GM10266 (cell line): ENCODE measurements at regions not wholly inside any gene's neighbourhood (a gene's known extent, or its start where the extent isn't known, plus 50 kb on each side); places are given as distances from the start of the nearest gene placed in this dataset.
"Not testable (repeated sequence)": the region's sequence is repeated elsewhere in the genome, so short reads cannot be mapped to it uniquely, and the experiment has no call there.

Experiments
- DNase-seq: peaks from one replicate; pipeline ENCODE4 v3.0.0; 2012; ENCODE audit errors: extremely low spot score
- TF ChIP-seq, protein P1 (sequence below): IDR thresholded peaks from 2 replicates; pipeline ENCODE4 v1.5.1; 2012; ENCODE audit warnings: mild to moderate bottlenecking, low read depth; ENCODE audit not compliant: control insufficient read depth, insufficient read depth; ENCODE audit errors: missing control alignments

DNA sequence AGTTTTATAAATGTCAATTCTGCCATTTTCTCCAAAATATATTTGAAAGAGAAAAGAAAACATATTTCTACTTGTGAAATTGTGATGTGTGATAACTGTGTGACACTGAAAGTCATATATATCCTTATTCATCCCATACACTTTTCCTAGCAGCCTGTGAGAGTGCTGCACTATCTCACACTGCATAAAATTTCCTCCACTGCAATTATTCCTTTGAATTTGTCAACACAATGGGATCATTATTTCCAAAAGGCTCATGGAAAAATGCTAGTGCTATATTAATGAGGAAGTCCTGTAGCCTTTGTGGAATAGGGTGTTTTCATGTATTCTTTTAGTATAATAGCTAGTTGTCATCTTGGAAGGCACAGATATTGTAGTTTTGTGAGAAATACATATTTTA, 504.1 kb downstream of the RPL10L start:
- TF ChIP-seq, protein P1, sequence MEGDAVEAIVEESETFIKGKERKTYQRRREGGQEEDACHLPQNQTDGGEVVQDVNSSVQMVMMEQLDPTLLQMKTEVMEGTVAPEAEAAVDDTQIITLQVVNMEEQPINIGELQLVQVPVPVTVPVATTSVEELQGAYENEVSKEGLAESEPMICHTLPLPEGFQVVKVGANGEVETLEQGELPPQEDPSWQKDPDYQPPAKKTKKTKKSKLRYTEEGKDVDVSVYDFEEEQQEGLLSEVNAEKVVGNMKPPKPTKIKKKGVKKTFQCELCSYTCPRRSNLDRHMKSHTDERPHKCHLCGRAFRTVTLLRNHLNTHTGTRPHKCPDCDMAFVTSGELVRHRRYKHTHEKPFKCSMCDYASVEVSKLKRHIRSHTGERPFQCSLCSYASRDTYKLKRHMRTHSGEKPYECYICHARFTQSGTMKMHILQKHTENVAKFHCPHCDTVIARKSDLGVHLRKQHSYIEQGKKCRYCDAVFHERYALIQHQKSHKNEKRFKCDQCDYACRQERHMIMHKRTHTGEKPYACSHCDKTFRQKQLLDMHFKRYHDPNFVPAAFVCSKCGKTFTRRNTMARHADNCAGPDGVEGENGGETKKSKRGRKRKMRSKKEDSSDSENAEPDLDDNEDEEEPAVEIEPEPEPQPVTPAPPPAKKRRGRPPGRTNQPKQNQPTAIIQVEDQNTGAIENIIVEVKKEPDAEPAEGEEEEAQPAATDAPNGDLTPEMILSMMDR: no peak
- DNase-seq: no peak

DNA sequence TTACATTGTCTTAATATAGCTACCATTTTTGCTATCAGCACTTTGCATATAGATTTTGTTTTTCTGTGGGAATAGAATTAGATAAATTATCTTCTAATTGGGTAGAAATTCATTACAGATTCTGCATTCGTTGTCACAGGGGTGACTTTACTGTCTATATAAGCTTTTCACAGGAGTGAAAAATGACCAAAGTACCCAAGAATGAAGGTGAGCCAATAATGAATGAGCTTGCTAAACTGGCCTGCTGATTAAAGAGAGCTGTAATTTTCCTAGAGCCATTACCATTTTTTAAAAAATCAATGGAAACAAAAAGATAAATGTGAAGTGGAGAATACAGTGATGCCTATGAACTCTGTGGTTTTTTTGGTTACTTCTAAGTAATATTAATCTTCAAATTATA, 504.6 kb downstream of the RPL10L start:
- TF ChIP-seq, protein P1: no peak
- no peak for DNase-seq

DNA sequence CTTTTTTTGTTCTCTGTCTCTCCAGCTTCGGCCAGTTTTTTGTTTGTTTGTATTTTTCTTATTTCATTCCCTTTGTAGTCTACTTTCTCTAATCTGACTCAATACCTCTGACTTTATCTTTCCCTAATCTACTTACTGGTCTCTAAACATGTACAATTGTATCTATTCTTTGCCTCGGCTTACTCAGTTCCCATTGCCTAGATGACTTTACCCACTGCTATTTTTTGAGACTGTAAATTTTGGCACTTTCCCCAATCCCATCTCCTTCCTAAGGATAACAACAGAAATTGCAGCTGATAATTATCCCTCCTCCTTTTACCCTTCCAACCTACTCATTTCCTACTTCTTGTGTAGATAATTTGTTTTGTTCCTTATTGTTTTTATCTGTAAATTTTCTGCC, 511.1 kb downstream of the RPL10L start:
- no peak for DNase-seq
- TF ChIP-seq, protein P1: no peak

DNA sequence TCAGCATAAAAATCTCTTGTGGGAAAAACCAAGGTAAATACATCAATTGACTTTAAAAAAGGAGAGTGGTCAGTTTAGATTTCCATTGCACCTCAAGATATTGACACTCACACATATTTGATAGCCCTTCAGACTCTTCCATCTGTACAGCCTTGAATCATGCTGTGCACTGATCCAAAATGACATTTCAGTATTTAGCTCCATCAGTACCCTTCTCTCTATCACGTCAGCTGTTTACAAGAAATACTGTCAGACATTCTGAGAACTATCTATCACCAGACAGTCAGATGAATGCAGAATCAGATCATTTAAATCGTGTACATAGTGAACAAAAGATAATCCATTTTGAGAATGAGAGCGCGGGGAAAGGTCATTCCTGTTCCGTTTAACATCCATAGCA, 511.9 kb downstream of the RPL10L start:
- DNase-seq: no peak
- TF ChIP-seq, protein P1: no peak

DNA sequence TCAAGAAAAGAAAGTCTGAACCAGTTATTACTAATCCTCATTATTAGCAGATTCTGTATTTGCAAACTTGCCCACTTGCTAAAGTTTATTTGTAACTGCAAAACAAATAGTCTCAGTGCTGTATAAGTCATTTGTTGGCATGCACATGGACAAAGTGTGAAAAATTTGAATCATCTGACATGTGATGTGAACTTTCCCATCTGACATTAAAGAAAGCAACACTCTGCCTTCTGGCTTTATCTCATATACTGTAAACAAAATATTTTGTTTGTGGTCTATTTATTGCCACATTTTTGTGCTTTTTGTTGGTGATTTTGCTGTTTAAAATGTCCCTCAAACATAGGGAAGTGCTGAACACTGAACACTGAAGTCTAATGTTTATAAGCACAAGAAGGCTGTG, 513.8 kb downstream of the RPL10L start:
- TF ChIP-seq, protein P1: no peak
- DNase-seq: no peak

DNA sequence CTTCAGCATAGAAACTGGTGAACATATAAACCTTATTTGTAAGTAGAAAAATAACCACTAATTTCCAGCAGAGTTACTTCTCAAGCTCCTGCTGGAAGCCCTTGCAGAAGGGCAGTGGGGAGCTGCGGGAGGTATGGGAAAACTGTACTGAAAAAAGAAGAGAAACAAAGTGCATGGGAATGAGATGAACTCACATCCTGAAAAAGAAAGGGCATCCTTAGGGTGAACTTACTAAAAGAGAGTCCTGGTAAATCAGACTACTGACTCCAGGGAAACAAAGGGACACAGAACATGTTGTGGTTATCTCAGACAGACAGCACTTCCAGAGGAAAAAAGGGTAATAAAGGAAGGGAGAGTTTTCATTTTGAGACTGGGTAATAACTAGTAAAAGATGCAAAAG, 515.1 kb downstream of the RPL10L start:
- no peak for DNase-seq
- TF ChIP-seq, protein P1: no peak

DNA sequence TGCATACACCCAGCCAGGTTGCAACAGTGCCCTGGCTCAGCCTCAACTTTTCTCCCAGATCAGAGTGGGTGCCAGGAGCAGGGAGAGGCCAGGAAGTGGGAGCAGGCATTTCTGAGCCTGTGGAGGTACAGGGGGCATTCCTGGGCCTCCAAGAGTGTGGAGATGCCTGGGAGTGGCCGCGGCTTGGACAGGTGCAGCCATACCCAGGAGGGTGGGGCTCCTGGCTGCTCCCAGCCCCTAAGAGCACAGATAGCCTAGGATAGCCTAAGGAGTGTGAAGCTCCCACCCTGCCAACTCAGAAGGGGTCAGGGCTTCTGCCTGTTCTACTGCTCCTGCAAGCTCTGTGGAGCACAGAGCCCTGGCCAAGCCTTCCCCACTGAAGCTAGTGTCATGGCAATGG, 543.4 kb downstream of the RPL10L start:
- TF ChIP-seq, protein P1: no peak
- DNase-seq: no peak

DNA sequence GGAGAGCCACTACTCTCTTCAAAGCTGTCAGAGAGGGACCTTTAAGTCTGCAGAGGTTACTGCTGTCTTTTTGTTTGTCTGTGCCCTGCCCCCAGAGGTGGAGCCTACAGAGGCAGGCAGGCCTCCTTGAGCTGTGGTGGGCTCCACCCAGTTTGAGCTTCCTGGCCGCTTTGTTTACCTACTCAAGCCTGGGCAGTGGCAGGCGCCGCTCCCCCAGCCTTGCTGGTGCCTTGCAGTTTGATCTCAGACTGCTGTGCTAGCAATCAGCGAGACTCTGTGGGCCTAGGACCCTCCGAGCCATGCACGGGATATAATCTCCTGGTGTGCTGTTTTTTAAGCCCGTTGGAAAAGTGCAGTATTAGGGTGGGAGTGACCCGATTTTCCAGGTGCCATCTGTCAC, 550.7 kb downstream of the RPL10L start:
- not testable (repeated sequence) for DNase-seq
